ENCODE measurements at regions not wholly inside any gene's neighbourhood (a gene's known extent, or its start where the extent isn't known, plus 50 kb on each side); places are given as distances from the start of the nearest gene placed in this dataset.
A peak's percentile ranks its signal among the peaks of the same experiment; 100 is the strongest.
"Not testable (repeated sequence)": the region's sequence is repeated elsewhere in the genome, so short reads cannot be mapped to it uniquely, and the experiment has no call there.

GRCh38 chr12:59082952-59083351 is 162.6 kb upstream of the LRIG3 start:
- no peak for DNase-seq (ENCODE audit: low spot score)

- no peak for DNase-seq (ENCODE audit: low spot score)
Measured at GRCh38 chr12:59080101-59080500, 159.8 kb upstream of the LRIG3 start.

- no peak for DNase-seq (ENCODE audit: low spot score)
Measured at GRCh38 chr12:59079472-59079871, 159.2 kb upstream of the LRIG3 start.

GRCh38 chr12:59079002-59079401 is 158.7 kb upstream of the LRIG3 start:
- DNase-seq (ENCODE audit: low spot score): no peak

- DNase-seq (ENCODE audit: low spot score): peak; percentile 14
Measured at GRCh38 chr12:59077575-59078426, 157.5 kb upstream of the LRIG3 start.

GRCh38 chr12:59077153-59077552 is 156.8 kb upstream of the LRIG3 start:
- DNase-seq (ENCODE audit: low spot score): no peak

GRCh38 chr12:59076622-59077021 is 156.3 kb upstream of the LRIG3 start:
- DNase-seq (ENCODE audit: low spot score): no peak

- peak; percentile 10 for DNase-seq (ENCODE audit: low spot score)
Measured at GRCh38 chr12:59075968-59076490, 155.7 kb upstream of the LRIG3 start.

GRCh38 chr12:59075141-59075540 is 154.8 kb upstream of the LRIG3 start:
- no peak for DNase-seq (ENCODE audit: low spot score)

GRCh38 chr12:59070322-59070933 is 150.1 kb upstream of the LRIG3 start:
- DNase-seq (ENCODE audit: low spot score): no peak

GRCh38 chr12:59069516-59069915 is 149.2 kb upstream of the LRIG3 start:
- DNase-seq (ENCODE audit: low spot score): no peak

- no peak for DNase-seq (ENCODE audit: low spot score)
Measured at GRCh38 chr12:59068436-59068835, 148.1 kb upstream of the LRIG3 start.

GRCh38 chr12:59067083-59067482 is 146.8 kb upstream of the LRIG3 start:
- DNase-seq (ENCODE audit: low spot score): peak; percentile 51

- no peak for DNase-seq (ENCODE audit: low spot score)
Measured at GRCh38 chr12:59066445-59066844, 146.1 kb upstream of the LRIG3 start.

- no peak for DNase-seq (ENCODE audit: low spot score)
Measured at GRCh38 chr12:59059088-59059935, 139.0 kb upstream of the LRIG3 start.

GRCh38 chr12:59056966-59057365 is 136.7 kb upstream of the LRIG3 start:
- no peak for DNase-seq (ENCODE audit: low spot score)

GRCh38 chr12:59055204-59055860 is 135.0 kb upstream of the LRIG3 start:
- DNase-seq (ENCODE audit: low spot score): peak; percentile 51

- not testable (repeated sequence) for DNase-seq (ENCODE audit: low spot score)
Measured at GRCh38 chr12:59053266-59053899, 133.1 kb upstream of the LRIG3 start.

GRCh38 chr12:59046763-59047534 is 126.6 kb upstream of the LRIG3 start:
- DNase-seq (ENCODE audit: low spot score): no peak

- no peak for DNase-seq (ENCODE audit: low spot score)
Measured at GRCh38 chr12:59044791-59045190, 124.5 kb upstream of the LRIG3 start.
